Duodenal mucosa (tissue), 2 donors: ENCODE measurements at regions not wholly inside any gene's neighbourhood (a gene's known extent, or its start where the extent isn't known, plus 50 kb on each side); places are given as distances from the start of the nearest gene placed in this dataset.

Experiments
- H3K27ac ChIP-seq: one replicate; pipeline ENCODE4 v1.7.0; 2013; ENCODE audit warnings: low read depth, low read length
- H3K27me3 ChIP-seq, 2 donors: one replicate each; pipeline ENCODE4 v1.7.0; 2013; ENCODE audit warnings: low read length in 2 of 2, control low read depth in 1 of 2; ENCODE audit not compliant: insufficient read depth in 2 of 2, control insufficient read depth in 1 of 2
- H3K36me3 ChIP-seq, 2 donors: one replicate each; pipeline ENCODE4 v1.7.0; 2013; ENCODE audit warnings: low read length in 2 of 2, control low read depth in 1 of 2; ENCODE audit not compliant: insufficient read depth in 2 of 2, control insufficient read depth in 1 of 2
- H3K4me1 ChIP-seq, 2 donors: one replicate each; pipeline ENCODE4 v1.7.0; 2013; ENCODE audit warnings: low read length in 2 of 2, control low read depth in 1 of 2; ENCODE audit not compliant: insufficient read depth in 2 of 2, control insufficient read depth in 1 of 2
- H3K4me3 ChIP-seq, 2 donors: one replicate each; pipeline ENCODE4 v1.7.0; 2013; ENCODE audit warnings: low read length in 2 of 2, low read depth in 1 of 2
- H3K9ac ChIP-seq, 2 donors: one replicate each; pipeline ENCODE4 v1.7.0; 2013; ENCODE audit warnings: low read length in 2 of 2, low read depth in 1 of 2
- H3K9me3 ChIP-seq, 2 donors: one replicate each; pipeline ENCODE4 v1.7.0; 2013; ENCODE audit warnings: low read length in 2 of 2, control low read depth in 1 of 2; ENCODE audit not compliant: control insufficient read depth in 1 of 2

DNA sequence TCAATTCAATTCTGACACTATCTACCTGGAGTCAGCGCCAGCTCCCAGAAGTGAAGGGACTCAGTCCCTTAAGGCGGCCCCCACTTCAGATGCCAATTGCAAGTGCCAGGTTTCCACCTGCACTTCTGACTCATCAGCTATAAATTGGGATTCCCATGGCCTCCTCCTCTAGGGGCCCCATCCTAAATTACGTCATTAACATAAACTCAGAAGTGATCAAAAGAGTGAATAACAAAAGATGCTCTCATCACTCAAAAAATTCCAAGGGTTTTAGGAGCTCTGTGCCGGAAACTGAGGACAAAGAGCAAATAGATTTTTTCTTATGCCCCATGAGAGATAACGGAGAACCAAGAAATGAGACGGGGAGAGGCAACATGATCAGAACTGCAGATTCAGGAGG is 148.6 kb upstream of the IRX6 start:
- H3K27ac ChIP-seq: no peak overlapping the region
- H3K9ac ChIP-seq: no peak overlapping the region
- no peaks in the 10 kb centered on the region for H3K36me3 ChIP-seq
- H3K4me3 ChIP-seq: no peak overlapping the region
- H3K9me3 ChIP-seq: no peaks in the 10 kb centered on the region
- H3K27me3 ChIP-seq: no peaks in the 10 kb centered on the region
- no peaks in the 10 kb centered on the region for H3K4me1 ChIP-seq

GRCh38 chr16:55176901-55177300 is 147.1 kb upstream of the IRX6 start:
- Histone ChIP-seq H3K9ac (no peak overlapping the region), H3K27me3 (no peaks in the 10 kb centered on the region), H3K4me3 (no peak overlapping the region), H3K4me1 (no peaks in the 10 kb centered on the region), H3K36me3 (no peaks in the 10 kb centered on the region), H3K27ac (no peak overlapping the region), H3K9me3 (no peaks in the 10 kb centered on the region)

GRCh38 chr16:55179411-55179810 is 144.6 kb upstream of the IRX6 start:
- Histone ChIP-seq H3K36me3 (no peaks in the 10 kb centered on the region), H3K27me3 (no peaks in the 10 kb centered on the region), H3K4me1 (no peaks in the 10 kb centered on the region), H3K27ac (no peak overlapping the region), H3K9ac (no peak overlapping the region), H3K4me3 (no peak overlapping the region), H3K9me3 (no peaks in the 10 kb centered on the region)

GRCh38 chr16:55179852-55180585 is 144.0 kb upstream of the IRX6 start:
- Histone ChIP-seq H3K9ac (no peak overlapping the region), H3K4me3 (no peak overlapping the region), H3K27me3 (no peaks in the 10 kb centered on the region), H3K27ac (no peak overlapping the region), H3K4me1 (no peaks in the 10 kb centered on the region), H3K9me3 (no peaks in the 10 kb centered on the region), H3K36me3 (no peaks in the 10 kb centered on the region)

- H3K36me3 ChIP-seq: no peaks in the 10 kb centered on the region
- H3K27me3 ChIP-seq: no peaks in the 10 kb centered on the region
- no peak overlapping the region for H3K9ac ChIP-seq
- H3K9me3 ChIP-seq: no peaks in the 10 kb centered on the region
- H3K4me3 ChIP-seq: no peak overlapping the region
- H3K4me1 ChIP-seq: no peaks in the 10 kb centered on the region
- H3K27ac ChIP-seq: no peak overlapping the region
Observed at GRCh38 chr16:55184052-55184451, 140.0 kb upstream of the IRX6 start.

DNA sequence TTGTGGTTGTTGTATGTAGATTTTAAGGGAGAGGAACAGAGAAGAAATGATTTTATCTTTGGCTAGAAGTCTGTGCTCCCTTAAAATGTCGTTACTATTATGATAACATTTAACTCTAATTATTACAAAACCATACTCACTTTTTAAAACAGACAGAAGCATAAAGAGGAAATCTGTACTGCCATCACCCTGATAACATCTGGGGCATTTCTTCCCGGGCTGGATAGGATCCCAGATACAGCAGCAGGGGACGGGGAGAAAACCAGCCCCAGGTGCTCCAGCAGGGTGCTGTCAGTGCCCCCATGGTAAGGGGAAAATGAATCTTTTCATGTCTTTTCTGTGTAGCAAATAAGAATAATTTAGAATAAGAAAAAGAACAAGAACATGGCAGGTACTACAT is 139.4 kb upstream of the IRX6 start:
- Histone ChIP-seq H3K9ac (no peak overlapping the region), H3K4me1 (no peaks in the 10 kb centered on the region), H3K36me3 (no peaks in the 10 kb centered on the region), H3K27me3 (no peaks in the 10 kb centered on the region), H3K27ac (no peak overlapping the region), H3K9me3 (no peaks in the 10 kb centered on the region), H3K4me3 (no peak overlapping the region)

GRCh38 chr16:55189224-55189623 is 134.8 kb upstream of the IRX6 start:
- Histone ChIP-seq H3K4me1 (no peaks in the 10 kb centered on the region), H3K27ac (no peak overlapping the region), H3K9ac (no peak overlapping the region), H3K9me3 (peaks cover 0 to 3% of the 10 kb centered on the region in 2 donors), H3K27me3 (no peaks in the 10 kb centered on the region), H3K36me3 (no peaks in the 10 kb centered on the region), H3K4me3 (no peak overlapping the region)

GRCh38 chr16:55189682-55190636 is 134.0 kb upstream of the IRX6 start:
- H3K27me3 ChIP-seq: no peaks in the 10 kb centered on the region

GRCh38 chr16:55192734-55193133 is 131.3 kb upstream of the IRX6 start:
- Histone ChIP-seq H3K36me3 (no peaks in the 10 kb centered on the region), H3K27me3 (no peaks in the 10 kb centered on the region), H3K27ac (no peak overlapping the region), H3K4me1 (no peaks in the 10 kb centered on the region), H3K9ac (no peak overlapping the region), H3K9me3 (peaks cover 0 to 3% of the 10 kb centered on the region in 2 donors), H3K4me3 (no peak overlapping the region)

More at GRCh38 chr16:55189682-55190636, 134.0 kb upstream of the IRX6 start:
- Histone ChIP-seq H3K4me1 (no peaks in the 10 kb centered on the region), H3K4me3 (no peak overlapping the region), H3K36me3 (no peaks in the 10 kb centered on the region), H3K27ac (no peak overlapping the region), H3K9me3 (peaks cover 0 to 3% of the 10 kb centered on the region in 2 donors), H3K9ac (no peak overlapping the region)

- Histone ChIP-seq H3K27ac (no peak overlapping the region), H3K4me3 (no peak overlapping the region), H3K9me3 (no peaks in the 10 kb centered on the region), H3K36me3 (no peaks in the 10 kb centered on the region), H3K27me3 (no peaks in the 10 kb centered on the region), H3K4me1 (no peaks in the 10 kb centered on the region), H3K9ac (no peak overlapping the region)
Observed at GRCh38 chr16:55203570-55203969, 120.4 kb upstream of the IRX6 start.
